ENCODE measurements at regions not wholly inside any gene's neighbourhood (a gene's known extent, or its start where the extent isn't known, plus 50 kb on each side); places are given as distances from the start of the nearest gene placed in this dataset.

GRCh38 chr10:110355141-110355831 is 50.6 kb upstream of the SMNDC1 start:
- DNase-seq, result no peak

- no peak for DNase-seq
Observed at GRCh38 chr10:110355922-110356627, 51.4 kb upstream of the SMNDC1 start.

DNA sequence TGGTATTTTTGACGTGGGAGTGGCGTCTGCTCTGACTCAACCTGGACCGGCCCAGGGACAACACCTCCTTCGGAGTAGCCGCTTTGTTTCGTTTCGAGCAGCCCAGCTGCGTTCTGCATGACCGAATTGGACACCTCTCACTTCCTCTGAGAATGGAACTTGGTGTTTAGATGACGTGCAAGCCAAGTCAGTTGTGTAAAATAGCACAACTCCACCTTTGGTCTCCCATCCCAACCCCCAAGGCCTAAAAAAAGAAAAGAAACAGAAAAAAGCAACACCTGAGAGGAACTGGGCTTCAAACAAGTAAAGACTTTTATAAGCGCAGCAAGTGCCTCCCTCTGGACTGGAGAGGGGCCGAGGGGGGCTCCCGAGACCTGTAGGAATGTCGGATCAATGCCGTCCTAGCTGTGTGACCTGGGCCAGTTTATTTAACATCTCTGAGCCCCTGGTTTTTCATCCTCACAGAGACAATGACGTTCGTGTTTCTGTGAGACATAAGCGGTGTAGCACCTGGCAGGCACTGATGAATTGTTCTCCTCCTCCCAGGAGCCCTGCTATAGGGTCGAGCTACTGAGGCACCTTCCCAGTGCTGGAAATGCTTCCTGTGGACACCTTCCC is 52.0 kb upstream of the SMNDC1 start:
- DNase-seq, result peak; percentile 56

- no peak for DNase-seq
Observed at GRCh38 chr10:110357252-110357780, 52.6 kb upstream of the SMNDC1 start.

DNA sequence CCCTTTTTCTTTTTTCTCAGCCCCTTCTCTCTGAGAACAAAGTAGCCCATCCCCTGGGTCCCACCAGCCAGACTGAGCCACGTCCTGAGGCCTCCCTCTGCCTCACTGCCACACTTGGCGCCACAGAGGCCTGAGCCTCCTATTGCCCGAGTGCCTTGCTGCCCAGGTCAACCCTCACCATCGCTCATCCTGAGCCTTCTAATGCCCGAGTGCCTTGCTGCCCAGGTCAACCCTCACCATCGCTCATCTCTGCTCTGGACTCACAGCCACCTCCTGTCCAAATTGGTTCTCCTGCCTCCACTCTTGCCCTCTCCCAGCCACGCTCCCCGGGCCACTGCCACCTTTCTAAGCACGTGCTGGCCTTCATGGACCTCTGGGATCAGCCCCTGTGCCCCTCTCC is 53.2 kb upstream of the SMNDC1 start:
- DNase-seq, result no peak

DNA sequence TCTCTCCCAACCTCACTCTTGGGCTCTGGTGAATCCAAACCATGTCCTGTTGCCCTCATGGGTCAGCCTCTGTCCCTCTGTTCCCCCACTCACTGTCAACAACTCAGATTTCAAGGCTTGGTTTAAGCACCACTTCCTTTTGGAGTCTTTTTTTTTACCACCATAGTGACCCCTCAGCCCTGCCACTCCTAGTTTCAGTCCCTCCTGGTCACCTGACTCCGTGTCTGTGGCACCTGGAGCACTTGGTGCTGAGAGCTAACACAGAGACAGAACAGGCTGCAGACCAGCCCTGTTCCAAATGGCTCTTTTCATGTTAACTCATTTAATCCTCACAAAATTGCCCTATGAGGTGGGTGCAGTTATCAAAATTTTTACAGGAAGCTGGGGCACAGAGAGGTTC is 53.6 kb upstream of the SMNDC1 start:
- no peak for DNase-seq

DNA sequence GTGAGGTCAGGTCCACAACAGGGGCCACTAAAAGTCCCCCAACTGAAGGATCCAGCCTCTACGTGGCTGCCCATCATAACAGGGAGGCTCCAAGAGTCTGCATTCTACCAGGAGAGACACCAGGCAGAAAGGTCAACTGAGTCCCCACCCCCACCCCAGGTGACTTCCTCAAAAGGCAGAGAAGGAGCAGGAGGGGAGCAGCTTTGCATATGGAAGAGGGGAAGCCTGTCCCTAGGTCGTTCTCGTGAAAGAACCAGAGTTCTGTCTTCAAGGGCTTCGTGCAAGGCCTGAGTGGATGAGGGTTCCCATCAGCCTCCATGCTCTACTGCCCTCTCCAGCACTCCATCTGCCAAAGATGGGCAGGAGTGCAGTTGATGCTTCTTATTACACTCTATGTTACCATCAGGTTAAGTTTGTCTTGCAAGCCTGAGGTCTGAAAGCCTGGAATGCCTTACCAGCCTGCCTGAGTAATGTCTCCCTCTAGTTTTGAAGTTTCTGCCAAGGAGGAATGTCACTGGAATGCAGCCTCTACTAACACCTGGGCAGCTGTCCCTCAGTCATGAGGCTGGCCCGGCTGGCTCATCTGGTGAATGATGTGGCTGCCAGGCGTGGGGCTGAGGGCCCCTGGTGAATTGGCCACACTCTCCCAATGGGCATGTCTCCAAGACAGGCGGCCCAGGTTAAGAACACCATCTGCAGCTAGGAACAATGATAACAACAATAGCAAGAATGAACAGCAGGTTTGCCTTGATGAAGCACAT is 54.3 kb upstream of the SMNDC1 start:
- DNase-seq, result no peak

- no peak for DNase-seq
Observed at GRCh38 chr10:110360857-110361474, 56.2 kb upstream of the SMNDC1 start.

DNA sequence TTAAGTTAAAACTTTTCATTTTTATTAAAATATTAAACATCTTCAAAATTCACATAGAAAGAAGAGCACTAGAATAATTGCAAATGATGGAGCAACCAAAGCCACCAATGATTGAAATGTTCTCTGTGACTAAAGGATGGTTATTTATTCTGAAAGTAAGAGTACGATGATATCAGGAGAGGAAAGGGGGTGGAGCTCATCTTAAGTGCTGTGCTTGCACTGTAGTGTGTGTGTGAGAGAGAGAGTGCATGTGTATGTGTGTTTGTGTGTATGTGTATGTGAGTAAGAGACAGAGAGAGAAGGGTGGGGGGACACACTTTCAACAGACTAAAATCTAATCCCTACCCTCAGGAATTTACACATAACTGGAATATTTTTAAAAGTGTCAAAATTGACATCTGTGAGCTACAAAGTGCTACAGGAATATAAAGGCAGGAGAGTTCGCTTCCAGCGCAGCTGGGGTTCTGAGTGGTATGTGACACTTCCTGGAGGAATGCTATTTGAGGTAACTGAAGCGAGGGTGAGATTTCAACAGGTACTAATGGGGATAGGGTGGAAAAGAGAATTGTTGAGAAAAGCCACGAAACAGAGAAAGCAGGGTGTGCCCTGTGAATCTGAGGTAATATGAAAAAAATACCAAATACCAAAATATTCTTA is 57.2 kb upstream of the SMNDC1 start:
- DNase-seq, result no peak

DNA sequence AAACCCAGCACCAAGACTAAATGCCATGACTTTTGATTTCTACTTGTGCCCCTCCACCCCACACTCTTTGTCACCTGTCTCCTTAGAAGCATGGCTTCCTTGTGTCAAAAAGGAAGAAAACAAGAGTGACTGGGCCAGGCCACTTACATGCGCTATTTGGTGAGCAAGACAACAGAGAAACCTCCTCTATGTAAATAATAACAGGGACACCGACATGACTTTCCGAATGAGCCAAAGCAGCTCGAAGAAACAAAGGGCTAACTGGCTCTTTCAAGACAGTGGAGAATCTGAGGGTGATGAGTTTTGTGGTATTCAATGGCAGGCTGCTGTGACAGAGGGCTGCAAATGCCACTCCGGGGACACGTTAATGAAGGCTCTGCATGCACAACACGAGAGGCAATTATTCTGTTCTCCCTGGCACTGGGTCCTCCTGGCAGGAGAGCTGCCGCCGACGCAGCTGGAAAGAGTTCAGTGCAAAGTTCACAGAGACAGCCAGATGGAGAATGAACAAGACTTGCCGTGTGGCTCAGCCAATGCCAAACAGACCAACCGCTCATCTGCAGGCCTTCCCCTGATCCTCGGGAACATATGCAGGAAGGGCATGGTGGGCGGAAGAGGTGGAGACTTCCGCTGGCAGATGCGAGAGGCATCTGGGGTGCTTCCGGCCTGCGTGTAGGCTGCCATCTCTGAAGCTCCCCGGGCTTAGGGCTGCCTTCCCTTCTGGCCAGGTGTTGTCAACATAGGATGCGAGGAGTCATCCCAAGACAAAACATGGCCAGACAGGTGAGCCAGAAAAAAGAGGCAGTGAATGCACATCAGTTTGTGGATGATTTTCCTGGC is 59.1 kb upstream of the SMNDC1 start:
- DNase-seq, result no peak

DNA sequence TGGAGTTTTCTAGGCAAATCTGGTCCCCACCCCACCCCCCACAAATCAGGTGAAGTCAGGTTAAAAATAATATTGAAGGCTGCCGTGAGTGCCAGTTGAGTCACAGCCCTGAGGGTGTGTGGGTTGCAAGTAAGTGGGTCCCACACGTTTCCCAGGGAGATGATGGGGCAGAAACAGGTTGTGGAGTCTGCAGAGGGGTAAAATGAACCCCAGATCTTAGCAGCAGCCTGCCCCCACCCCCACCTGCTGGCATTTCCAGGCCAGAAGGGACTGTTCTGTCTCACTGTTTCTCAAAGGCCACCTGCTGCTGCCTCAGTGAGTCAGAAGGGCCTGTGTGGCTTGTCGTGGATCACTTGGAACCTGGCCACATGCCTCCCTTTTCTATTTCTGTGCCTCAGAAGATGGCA is 59.8 kb upstream of the SMNDC1 start:
- DNase-seq, result no peak

DNA sequence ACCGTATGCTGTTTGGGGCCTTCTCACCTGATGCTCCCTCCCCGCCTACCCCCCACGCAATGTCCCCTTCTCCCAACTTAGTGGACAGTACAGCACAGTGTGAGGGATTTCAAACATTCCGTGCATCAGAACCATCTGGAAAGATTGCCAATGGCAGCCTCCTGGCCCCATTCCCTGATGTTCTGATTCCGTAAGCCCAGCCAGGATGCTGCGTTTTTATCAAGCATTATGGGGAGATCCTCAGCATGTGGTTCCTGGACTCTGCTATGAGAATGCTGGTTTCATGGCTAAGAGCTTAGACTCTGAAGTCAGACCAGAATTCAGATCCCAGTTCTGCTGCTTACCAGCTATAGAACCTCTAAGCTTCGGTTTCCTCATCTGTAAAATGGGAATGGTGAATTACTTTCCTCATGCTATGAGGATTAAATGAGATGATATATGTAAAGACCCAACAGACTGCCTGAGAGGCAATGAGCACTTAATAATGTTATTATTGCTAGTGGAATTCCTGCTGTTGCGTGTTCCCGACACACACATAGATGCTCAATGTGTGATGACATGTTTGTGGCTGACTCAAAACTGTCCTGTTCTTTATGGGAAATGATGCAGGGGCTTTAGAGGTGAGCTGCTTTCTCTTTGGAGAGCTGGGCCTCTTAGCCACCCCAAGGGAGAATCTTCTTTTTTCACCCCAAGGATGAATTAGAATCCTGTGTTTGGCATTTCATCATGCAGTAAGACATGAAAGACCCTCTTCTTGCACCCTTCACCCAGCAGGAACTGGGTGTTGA is 60.8 kb upstream of the SMNDC1 start:
- DNase-seq, result no peak

GRCh38 chr10:110366635-110367034 is 61.9 kb upstream of the SMNDC1 start:
- DNase-seq, result no peak

- no peak for DNase-seq
Observed at GRCh38 chr10:110368002-110368401, 63.3 kb upstream of the SMNDC1 start.

DNA sequence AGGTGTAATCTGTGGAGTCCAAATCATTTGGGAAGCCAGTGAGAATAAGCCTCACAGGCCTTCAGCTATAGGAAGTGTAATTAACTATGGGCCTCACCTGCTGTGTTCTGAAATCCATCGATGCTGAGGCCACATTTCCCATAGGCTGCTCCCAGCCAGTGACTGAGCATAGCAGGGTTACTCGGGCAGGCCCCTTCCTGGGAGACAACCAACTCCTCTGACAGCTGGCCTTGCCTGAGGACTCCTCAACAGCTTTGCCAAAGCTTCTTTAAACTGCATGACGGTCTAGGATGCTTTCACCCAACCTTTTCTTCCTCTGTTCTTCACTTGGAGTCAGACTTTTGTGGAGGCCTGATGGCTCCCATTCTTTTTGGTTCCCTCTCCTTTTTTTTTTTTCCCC is 63.8 kb upstream of the SMNDC1 start:
- DNase-seq, result no peak

DNA sequence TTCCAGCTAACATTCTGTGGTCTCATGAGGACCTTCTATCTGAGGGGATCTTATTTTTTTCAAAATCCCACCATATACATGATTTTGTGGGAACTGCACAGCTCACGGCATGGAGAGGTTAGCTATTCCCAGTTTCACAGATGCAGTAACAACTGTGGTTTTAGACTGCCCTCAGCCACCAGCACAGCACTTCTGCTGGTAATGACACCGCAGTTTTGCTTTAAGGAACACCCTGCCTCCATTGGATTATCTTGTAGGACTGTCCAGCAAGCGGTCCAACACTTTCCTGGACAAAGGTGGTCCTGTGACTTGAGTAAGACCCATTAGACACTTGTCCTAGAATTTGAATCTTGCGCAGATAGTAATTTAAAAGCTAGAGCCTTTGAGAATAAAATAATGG is 65.3 kb upstream of the SMNDC1 start:
- no peak for DNase-seq

DNA sequence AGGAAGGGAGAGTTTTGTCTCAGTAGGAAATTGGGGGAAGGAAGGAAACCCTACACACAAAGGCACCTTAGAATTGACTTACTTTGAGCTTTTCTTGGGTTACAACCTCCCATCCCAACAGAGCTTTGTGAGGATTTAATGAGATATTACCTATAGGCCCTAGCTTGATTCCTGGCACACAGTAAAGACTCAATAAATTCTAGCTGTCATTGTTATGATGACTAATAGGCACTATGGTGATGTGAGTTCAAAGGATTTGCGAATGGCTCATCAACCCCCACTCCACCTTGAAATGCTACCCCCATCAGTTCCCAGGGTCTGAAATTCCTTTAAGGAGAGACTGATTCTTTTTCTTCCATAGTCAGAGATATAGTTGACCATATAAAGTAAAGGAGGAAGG is 67.9 kb upstream of the SMNDC1 start:
- DNase-seq, result no peak

DNA sequence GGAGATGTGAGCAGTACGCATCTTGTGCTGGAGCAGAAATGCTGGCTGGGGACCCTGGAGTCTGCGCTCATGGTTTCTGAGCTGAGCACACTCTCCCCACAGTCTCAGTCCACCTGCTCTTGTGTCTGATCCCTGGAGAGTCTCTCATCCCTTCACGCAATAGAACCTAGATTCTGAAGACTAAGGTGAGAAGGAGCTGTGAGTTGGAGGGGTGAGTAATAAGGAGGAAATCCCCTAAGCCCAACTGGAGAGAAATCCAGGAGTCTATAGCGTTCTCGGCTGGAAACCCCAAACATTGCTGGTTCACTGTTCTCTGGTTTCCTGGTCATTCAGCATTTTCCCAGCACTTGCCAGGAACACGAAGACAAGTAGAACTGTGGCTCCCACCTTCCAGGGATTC is 68.3 kb upstream of the SMNDC1 start:
- no peak for DNase-seq

GRCh38 chr10:110373857-110374654 is 69.3 kb upstream of the SMNDC1 start:
- DNase-seq, result no peak

DNA sequence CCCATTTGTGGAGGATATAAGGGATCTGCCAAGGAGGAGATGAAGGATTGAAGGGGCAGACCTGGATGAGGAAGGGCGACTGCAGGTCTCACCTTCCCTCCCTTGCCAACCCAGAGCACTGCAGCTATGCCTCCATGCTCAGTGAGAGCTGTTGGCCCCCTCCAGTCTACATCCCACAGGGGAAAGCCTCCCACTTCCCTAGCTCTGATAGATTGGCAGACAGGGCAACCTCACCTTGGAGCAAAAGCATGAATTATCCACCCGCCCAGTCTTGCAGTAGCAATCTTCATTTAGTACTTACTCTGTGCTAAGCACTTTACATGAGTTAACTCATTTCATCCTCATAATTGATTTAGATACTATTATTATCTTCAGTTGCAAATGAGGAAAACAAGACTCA is 70.4 kb upstream of the SMNDC1 start:
- DNase-seq, result no peak
